ENCODE measurements at regions not wholly inside any gene's neighbourhood (a gene's known extent, or its start where the extent isn't known, plus 50 kb on each side); places are given as distances from the start of the nearest gene placed in this dataset.

DNA sequence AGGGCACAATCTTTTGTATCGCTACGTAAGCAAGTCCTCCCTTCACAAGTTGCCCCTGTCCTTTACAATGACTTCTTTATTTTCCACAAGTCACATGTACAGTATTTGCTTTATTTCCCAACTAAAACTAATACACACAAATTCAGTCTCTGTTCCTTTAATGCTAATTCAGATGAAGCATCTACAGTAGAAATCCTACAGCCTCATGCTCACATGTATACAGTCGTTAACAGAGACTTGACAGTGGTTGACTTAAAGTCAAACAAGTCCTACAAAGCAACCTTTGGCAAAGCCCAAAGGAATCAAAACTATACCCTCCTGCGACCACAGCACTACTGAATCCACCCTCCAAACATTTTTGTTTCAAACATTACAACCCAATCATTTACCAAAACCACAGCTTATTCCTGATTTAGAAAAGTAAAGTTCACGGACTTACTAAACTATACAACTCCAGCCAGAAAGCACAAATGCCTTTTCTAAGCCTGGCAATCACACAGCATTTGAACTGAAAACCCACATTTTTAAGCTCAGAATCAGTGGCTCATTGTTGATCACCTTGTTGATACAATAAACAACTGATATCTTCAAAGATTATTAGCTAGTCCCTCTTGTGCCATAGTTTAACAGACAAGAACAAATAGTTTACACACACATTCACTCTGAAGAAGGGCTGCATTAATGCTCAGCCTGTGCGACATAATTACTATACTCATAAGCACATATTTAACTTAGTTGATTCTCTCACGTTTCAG lies 70.9 kb upstream of the NHSL1 start:
- H3K27me3 ChIP-seq (ENCODE audit: control insufficient read depth in 1 of 2, insufficient read depth in 2 of 2, low read length in 2 of 2), result no peaks in the 10 kb centered on the region; a peak in 2 of 5 replicates
- H3K36me3 ChIP-seq (replicated peaks in 1 of 2; ENCODE audit: control insufficient read depth in 1 of 2, insufficient read depth in 2 of 2, low read length in 2 of 2), result no peaks in the 10 kb centered on the region
- H4K20me1 ChIP-seq (ENCODE audit: insufficient read depth, low read length), result no peaks in the 10 kb centered on the region
- H3K4me1 ChIP-seq (ENCODE audit: insufficient read depth, low read length), result peaks cover 56% of the 10 kb centered on the region
- peak overlapping the region; percentile 60 to 84 (median 64) for H3K4me3 ChIP-seq (replicated peaks in 1 of 3; ENCODE audit: insufficient read depth in 1 of 3, low read depth in 2 of 3, low read length in 3 of 3)
- intact Hi-C loops (cut with micrococcal nuclease; ENCODE audit: unreplicated experiment), result loop anchor here (2.0 to 5.0 kb wide), 2 partner anchors 15 to 63 kb away; no protein-coding TSS in a partner anchor
- FAIRE-seq (peak; percentile 89), DNase-seq (ENCODE audit: low spot score) (peak; percentile 94), ATAC-seq (peak; percentile 31)
- peak overlapping the region; percentile 86 for H3K4me2 ChIP-seq (ENCODE audit: low read depth, low read length)
- H2AFZ ChIP-seq (ENCODE audit: low read length), result peak overlapping the region; percentile 2
- in situ Hi-C loops (cut with HindIII; ENCODE audit: extremely low pct_ligation_motif_present, low pct_unique_long_range_greater_than_20kb), result no loop called here
- peaks cover 70% of the 10 kb centered on the region for H3K79me2 ChIP-seq (ENCODE audit: insufficient read depth, low read length)
- H3K9me3 ChIP-seq (ENCODE audit: low read length), result no peaks in the 10 kb centered on the region
- POLR2A ChIA-PET, result interaction anchor here (0.7 to 6.9 kb wide), 10 partner anchors 10 to 70 kb away, joined by 3 to 121 read pairs (median 18); no protein-coding TSS in a partner anchor
- CTCF ChIA-PET (ENCODE audit: low intra/inter-chr PET ratio, low total read pairs), result no interaction called here
- BruUV-seq (replicated peaks), result TSS peak; percentile 99
- H3K9ac ChIP-seq (ENCODE audit: insufficient read depth, low read depth, low read length), result peak overlapping the region; percentile 78
- 2% methylated on average over 7 of the region's 7 CpGs for WGBS (ENCODE audit: low lambda C conversion rate)
- H3K27ac ChIP-seq (ENCODE audit: extremely low read length, insufficient read depth, low read length), result peak overlapping the region; percentile 79
- TF ChIP-seq SSRP1 (CRISPR knock-in tag; IDR thresholded peaks at IDR 0.05) (peak; percentile 21; the same call in 1 of the 2 replicates), FOXK2 (IDR thresholded peaks at IDR 0.05) (peak; percentile 73; the same call in 1 of the 2 replicates), KDM4B (CRISPR knock-in tag; IDR thresholded peaks at IDR 0.05) (no peak), FLYWCH1 (CRISPR knock-in tag; IDR thresholded peaks at IDR 0.05) (no peak), ZNF614 (CRISPR knock-in tag; IDR thresholded peaks at IDR 0.05; ENCODE audit: borderline replicate concordance) (no peak; the same call in 1 of the 2 replicates), KLF16 (CRISPR knock-in tag; IDR thresholded peaks at IDR 0.05) (peak in 1 of 2 experiments; percentile 64; a peak in 2 of 4 replicates), ARID3A (IDR thresholded peaks at IDR 0.05; ENCODE audit: low read depth, low read length) (peak; percentile 84), ZNF562 (CRISPR knock-in tag; IDR thresholded peaks at IDR 0.05; ENCODE audit: borderline replicate concordance) (no peak), ZSCAN29 (CRISPR knock-in tag; conservative IDR thresholded peaks at IDR 0.05) (0 out of 2 replicates have a peak, but pooled peaks have one; percentile 67), ARNTL (CRISPR knock-in tag; IDR thresholded peaks at IDR 0.05) (peak; percentile 72), FOXA3 (CRISPR knock-in tag; IDR thresholded peaks at IDR 0.05) (peak; percentile 74), ZFP91 (CRISPR knock-in tag; IDR thresholded peaks at IDR 0.05; ENCODE audit: borderline replicate concordance) (peak; percentile 73; the same call in 1 of the 2 replicates), ZNF101 (CRISPR knock-in tag; IDR thresholded peaks at IDR 0.05; ENCODE audit: borderline replicate concordance, low read depth) (0 out of 2 replicates have a peak, but pooled peaks have one; percentile 25), MLX (CRISPR knock-in tag; IDR thresholded peaks at IDR 0.05) (peak; percentile 15; the same call in 1 of the 2 replicates)
- TF ChIP-seq, protein P1, sequence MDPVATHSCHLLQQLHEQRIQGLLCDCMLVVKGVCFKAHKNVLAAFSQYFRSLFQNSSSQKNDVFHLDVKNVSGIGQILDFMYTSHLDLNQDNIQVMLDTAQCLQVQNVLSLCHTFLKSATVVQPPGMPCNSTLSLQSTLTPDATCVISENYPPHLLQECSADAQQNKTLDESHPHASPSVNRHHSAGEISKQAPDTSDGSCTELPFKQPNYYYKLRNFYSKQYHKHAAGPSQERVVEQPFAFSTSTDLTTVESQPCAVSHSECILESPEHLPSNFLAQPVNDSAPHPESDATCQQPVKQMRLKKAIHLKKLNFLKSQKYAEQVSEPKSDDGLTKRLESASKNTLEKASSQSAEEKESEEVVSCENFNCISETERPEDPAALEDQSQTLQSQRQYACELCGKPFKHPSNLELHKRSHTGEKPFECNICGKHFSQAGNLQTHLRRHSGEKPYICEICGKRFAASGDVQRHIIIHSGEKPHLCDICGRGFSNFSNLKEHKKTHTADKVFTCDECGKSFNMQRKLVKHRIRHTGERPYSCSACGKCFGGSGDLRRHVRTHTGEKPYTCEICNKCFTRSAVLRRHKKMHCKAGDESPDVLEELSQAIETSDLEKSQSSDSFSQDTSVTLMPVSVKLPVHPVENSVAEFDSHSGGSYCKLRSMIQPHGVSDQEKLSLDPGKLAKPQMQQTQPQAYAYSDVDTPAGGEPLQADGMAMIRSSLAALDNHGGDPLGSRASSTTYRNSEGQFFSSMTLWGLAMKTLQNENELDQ (CRISPR knock-in tag; IDR thresholded peaks at IDR 0.05; ENCODE audit: borderline replicate concordance), result no peak
